ENCODE measurements at regions not wholly inside any gene's neighbourhood (a gene's known extent, or its start where the extent isn't known, plus 50 kb on each side); places are given as distances from the start of the nearest gene placed in this dataset.
A peak's percentile ranks its signal among the peaks of the same experiment; 100 is the strongest.
"Not testable (repeated sequence)": the region's sequence is repeated elsewhere in the genome, so short reads cannot be mapped to it uniquely, and the experiment has no call there.

- Histone ChIP-seq H3K27me3 (ENCODE audit: control insufficient read depth, insufficient read depth, low read length, poor library complexity, severe bottlenecking) (no peaks in the 10 kb centered on the region), H3K27ac (ENCODE audit: low read depth, low read length) (no peak overlapping the region), H3K9ac (ENCODE audit: extremely low read depth, low read length, poor library complexity, severe bottlenecking) (no peak overlapping the region), H3K4me3 (ENCODE audit: low read length) (peak overlapping the region; percentile 77), H3K36me3 (ENCODE audit: control insufficient read depth, insufficient read depth, low read length) (no peaks in the 10 kb centered on the region), H3K9me3 (ENCODE audit: control insufficient read depth, low read length) (no peaks in the 10 kb centered on the region), H3K4me1 (ENCODE audit: control insufficient read depth, insufficient read depth, low read length) (no peaks in the 10 kb centered on the region)
- Mint-ChIP-seq H3K27ac (peak overlapping the region; percentile 53), H3K4me1 (peaks cover 10% of the 10 kb centered on the region), H3K27me3 (ENCODE audit: insufficient read depth) (peaks cover 2% of the 10 kb centered on the region), H3K9me3 (no peaks in the 10 kb centered on the region), H3K36me3 (ENCODE audit: low read depth) (no peaks in the 10 kb centered on the region), H3K4me3 (peak overlapping the region; percentile 62)
- TF ChIP-seq, protein P1, sequence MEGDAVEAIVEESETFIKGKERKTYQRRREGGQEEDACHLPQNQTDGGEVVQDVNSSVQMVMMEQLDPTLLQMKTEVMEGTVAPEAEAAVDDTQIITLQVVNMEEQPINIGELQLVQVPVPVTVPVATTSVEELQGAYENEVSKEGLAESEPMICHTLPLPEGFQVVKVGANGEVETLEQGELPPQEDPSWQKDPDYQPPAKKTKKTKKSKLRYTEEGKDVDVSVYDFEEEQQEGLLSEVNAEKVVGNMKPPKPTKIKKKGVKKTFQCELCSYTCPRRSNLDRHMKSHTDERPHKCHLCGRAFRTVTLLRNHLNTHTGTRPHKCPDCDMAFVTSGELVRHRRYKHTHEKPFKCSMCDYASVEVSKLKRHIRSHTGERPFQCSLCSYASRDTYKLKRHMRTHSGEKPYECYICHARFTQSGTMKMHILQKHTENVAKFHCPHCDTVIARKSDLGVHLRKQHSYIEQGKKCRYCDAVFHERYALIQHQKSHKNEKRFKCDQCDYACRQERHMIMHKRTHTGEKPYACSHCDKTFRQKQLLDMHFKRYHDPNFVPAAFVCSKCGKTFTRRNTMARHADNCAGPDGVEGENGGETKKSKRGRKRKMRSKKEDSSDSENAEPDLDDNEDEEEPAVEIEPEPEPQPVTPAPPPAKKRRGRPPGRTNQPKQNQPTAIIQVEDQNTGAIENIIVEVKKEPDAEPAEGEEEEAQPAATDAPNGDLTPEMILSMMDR (conservative IDR thresholded peaks at IDR 0.05), result peak; percentile 55
- DNase-seq, result peak; percentile 91
- WGBS, 2 experiments (ENCODE audit: insufficient coverage in 1 of 2, insufficient read length in 1 of 2), result 18 to 23% methylated on average over 8 to 17 of the region's 19 CpGs
Measured at GRCh38 chr6:27720607-27721580, 191.3 kb downstream of the OR2B2 start.

DNA sequence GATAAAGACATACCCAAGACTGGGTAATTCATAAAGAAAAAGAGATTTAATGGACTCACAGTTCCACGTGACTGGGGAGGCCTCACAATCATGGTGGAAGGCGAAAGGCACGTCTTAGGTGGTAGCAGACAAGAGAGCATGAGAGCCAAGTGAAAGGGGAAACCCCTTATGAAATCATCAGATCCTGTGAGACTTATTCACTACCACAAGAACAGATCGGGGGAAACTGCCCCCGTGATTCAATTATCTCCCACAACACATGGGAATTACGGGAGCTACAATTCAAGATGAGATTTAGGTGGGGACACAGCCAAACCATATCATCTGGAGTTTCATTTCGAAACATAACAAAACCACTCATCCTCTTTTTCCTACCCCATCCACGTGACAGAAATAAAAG, 193.2 kb downstream of the OR2B2 start:
- not testable (repeated sequence) for DNase-seq
- WGBS, 2 experiments (ENCODE audit: insufficient coverage in 1 of 2, insufficient read length in 1 of 2), result 80 to 82% methylated on average over 1 to 8 of the region's 8 CpGs

DNA sequence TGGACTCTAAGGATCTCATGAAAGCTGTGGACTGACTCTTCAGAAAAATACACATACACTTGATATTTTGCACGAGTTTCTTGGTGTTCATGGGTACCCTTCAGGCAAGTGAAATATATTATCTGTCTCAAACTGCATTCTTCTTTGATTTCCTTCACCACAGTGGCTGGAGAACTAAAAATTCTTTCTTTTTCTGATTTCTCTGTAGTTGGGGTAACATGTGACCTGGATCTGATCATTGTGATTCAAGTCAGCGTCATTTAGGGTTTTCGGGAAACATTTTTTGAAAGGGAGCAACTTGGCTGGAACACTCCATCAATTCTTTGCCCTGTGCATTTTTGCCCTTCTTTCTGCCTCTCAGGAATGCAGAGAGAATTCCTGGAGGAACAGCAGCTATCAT, 205.8 kb downstream of the OR2B2 start:
- Histone ChIP-seq H3K9ac (ENCODE audit: extremely low read depth, low read length, poor library complexity, severe bottlenecking) (no peak overlapping the region), H3K9me3 (ENCODE audit: control insufficient read depth, low read length) (no peaks in the 10 kb centered on the region), H3K4me3 (ENCODE audit: low read length) (no peak overlapping the region), H3K27ac (ENCODE audit: low read depth, low read length) (no peak overlapping the region), H3K4me1 (ENCODE audit: control insufficient read depth, insufficient read depth, low read length) (no peaks in the 10 kb centered on the region), H3K27me3 (ENCODE audit: control insufficient read depth, insufficient read depth, low read length, poor library complexity, severe bottlenecking) (no peaks in the 10 kb centered on the region), H3K36me3 (ENCODE audit: control insufficient read depth, insufficient read depth, low read length) (peaks cover 76% of the 10 kb centered on the region)
- Mint-ChIP-seq H3K9me3 (no peaks in the 10 kb centered on the region), H3K4me1 (no peaks in the 10 kb centered on the region), H3K27me3 (ENCODE audit: insufficient read depth) (no peaks in the 10 kb centered on the region), H3K4me3 (no peak overlapping the region), H3K27ac (no peak overlapping the region), H3K36me3 (ENCODE audit: low read depth) (peaks cover 66% of the 10 kb centered on the region)
- 95 to 100% methylated on average over 1 to 3 of the region's 3 CpGs for WGBS, 2 experiments (ENCODE audit: insufficient coverage in 1 of 2, insufficient read length in 1 of 2)
- no peak for DNase-seq
- TF ChIP-seq, protein P1 (conservative IDR thresholded peaks at IDR 0.05), result no peak

More for the DNA sequence above, 193.2 kb downstream of the OR2B2 start:
- peaks cover 10% of the 10 kb centered on the region for H3K4me1 Mint-ChIP-seq
- H3K27me3 Mint-ChIP-seq (ENCODE audit: insufficient read depth); H3K27ac ChIP-seq (ENCODE audit: low read depth, low read length); H3K36me3 Mint-ChIP-seq (ENCODE audit: low read depth); H3K4me3 Mint-ChIP-seq; H3K9me3 ChIP-seq (ENCODE audit: control insufficient read depth, low read length); H3K9ac ChIP-seq (ENCODE audit: extremely low read depth, low read length, poor library complexity, severe bottlenecking); H3K36me3 ChIP-seq (ENCODE audit: control insufficient read depth, insufficient read depth, low read length); H3K27ac Mint-ChIP-seq; H3K27me3 ChIP-seq (ENCODE audit: control insufficient read depth, insufficient read depth, low read length, poor library complexity, severe bottlenecking); H3K9me3 Mint-ChIP-seq; H3K4me1 ChIP-seq (ENCODE audit: control insufficient read depth, insufficient read depth, low read length); H3K4me3 ChIP-seq (ENCODE audit: low read length): not testable (repeated sequence)

Data from endodermal cell (in vitro differentiated cells).